DMS 273 treated with DMSO at 0.1 percent for 48 hours (cell line): ENCODE measurements at regions not wholly inside any gene's neighbourhood (a gene's known extent, or its start where the extent isn't known, plus 50 kb on each side); places are given as distances from the start of the nearest gene placed in this dataset.
"Not testable (repeated sequence)": the region's sequence is repeated elsewhere in the genome, so short reads cannot be mapped to it uniquely, and the experiment has no call there.

Experiments used
- DNase-seq: peaks from one replicate; lab custom pipeline; 2025; lab: John Stamatoyannopoulos, UW

GRCh38 chr15:70246623-70247220, 149.0 kb upstream of the TLE3 start:
- no peak for DNase-seq

GRCh38 chr15:70245932-70246622, 148.4 kb upstream of the TLE3 start:
- no peak for DNase-seq

- no peak for DNase-seq
Measured at GRCh38 chr15:70244978-70245542, 147.3 kb upstream of the TLE3 start.

- no peak for DNase-seq
Measured at GRCh38 chr15:70243686-70244540, 146.2 kb upstream of the TLE3 start.

GRCh38 chr15:70242951-70243685, 145.4 kb upstream of the TLE3 start:
- DNase-seq, result no peak

- DNase-seq, result no peak
Measured at GRCh38 chr15:70241561-70242320, 144.0 kb upstream of the TLE3 start.

GRCh38 chr15:70240820-70241430, 143.2 kb upstream of the TLE3 start:
- DNase-seq, result no peak

GRCh38 chr15:70240082-70240481, 142.4 kb upstream of the TLE3 start:
- DNase-seq, result no peak

- no peak for DNase-seq
Measured at GRCh38 chr15:70238917-70239316, 141.2 kb upstream of the TLE3 start.

- no peak for DNase-seq
Measured at GRCh38 chr15:70237626-70238025, 139.9 kb upstream of the TLE3 start.

- DNase-seq, result no peak
Measured at GRCh38 chr15:70236341-70237086, 138.8 kb upstream of the TLE3 start.

GRCh38 chr15:70235347-70235746, 137.6 kb upstream of the TLE3 start:
- DNase-seq, result no peak

- no peak for DNase-seq
Measured at GRCh38 chr15:70234256-70234905, 136.7 kb upstream of the TLE3 start.

GRCh38 chr15:70231484-70231883, 133.8 kb upstream of the TLE3 start:
- no peak for DNase-seq

- DNase-seq, result not testable (repeated sequence)
Measured at GRCh38 chr15:70227918-70228317, 130.2 kb upstream of the TLE3 start.

GRCh38 chr15:70227147-70227546, 129.4 kb upstream of the TLE3 start:
- DNase-seq, result no peak

GRCh38 chr15:70226337-70226980, 128.7 kb upstream of the TLE3 start:
- no peak for DNase-seq

GRCh38 chr15:70225416-70225815, 127.7 kb upstream of the TLE3 start:
- DNase-seq, result no peak

- DNase-seq, result no peak
Measured at GRCh38 chr15:70222606-70223005, 124.9 kb upstream of the TLE3 start.
